HEK293T (cell line): ENCODE measurements at regions not wholly inside any gene's neighbourhood (a gene's known extent, or its start where the extent isn't known, plus 50 kb on each side); places are given as distances from the start of the nearest gene placed in this dataset.

ENCODE experiments used
- ARNT ChIP-seq: fragments of 450-650 bp; IDR thresholded peaks from 2 replicates; pipeline ENCODE4 v1.6.1; 2017; ENCODE audit warnings: mild to moderate bottlenecking
- BHLHE40 ChIP-seq: fragments of 450-650 bp; IDR thresholded peaks from 2 replicates; pipeline ENCODE4 v1.6.1; 2016; ENCODE audit warnings: mild to moderate bottlenecking, moderate library complexity, borderline replicate concordance
- CTBP1 ChIP-seq: fragments of 450-650 bp; IDR thresholded peaks from 2 replicates; pipeline ENCODE4 v1.6.1; 2016; ENCODE audit warnings: borderline replicate concordance
- ELF4 ChIP-seq: fragments of 450-650 bp; IDR thresholded peaks from 2 replicates; pipeline ENCODE4 v1.6.1; 2017; ENCODE audit warnings: antibody characterized with exemption
- FOXA1 ChIP-seq: fragments of 450-650 bp; IDR thresholded peaks from 2 replicates; pipeline ENCODE4 v1.6.1; 2016; ENCODE audit warnings: mild to moderate bottlenecking
- FOXK2 ChIP-seq: fragments of 450-650 bp; IDR thresholded peaks from 2 replicates; pipeline ENCODE4 v1.6.1; 2016; ENCODE audit warnings: mild to moderate bottlenecking
- FOXM1 ChIP-seq: fragments of 450-650 bp; IDR thresholded peaks from 2 replicates; pipeline ENCODE4 v1.6.1; 2017; ENCODE audit warnings: mild to moderate bottlenecking, borderline replicate concordance
- HDGF ChIP-seq: fragments of 450-650 bp; IDR thresholded peaks from 2 replicates; pipeline ENCODE4 v1.6.1; 2017; ENCODE audit warnings: antibody characterized with exemption, borderline replicate concordance
- L3MBTL2 ChIP-seq: fragments of 450-650 bp; conservative IDR thresholded peaks from 2 replicates; pipeline ENCODE4 v1.6.1; 2016; ENCODE audit warnings: mild to moderate bottlenecking
- NFRKB ChIP-seq: fragments of 450-650 bp; IDR thresholded peaks from 2 replicates; pipeline ENCODE4 v1.6.1; 2016; ENCODE audit warnings: mild to moderate bottlenecking, moderate library complexity
- PKNOX1 ChIP-seq: fragments of 450-650 bp; IDR thresholded peaks from 2 replicates; pipeline ENCODE4 v1.6.1; 2016
- SP1 ChIP-seq: fragments of 450-650 bp; IDR thresholded peaks from 2 replicates; pipeline ENCODE4 v1.6.1; 2017
- TARDBP ChIP-seq: fragments of 450-650 bp; IDR thresholded peaks from 2 replicates; pipeline ENCODE4 v1.6.1; 2016
- ZNF384 ChIP-seq: fragments of 450-650 bp; IDR thresholded peaks from 2 replicates; pipeline ENCODE4 v1.6.1; 2016

- TF ChIP-seq SP1 (no peak), L3MBTL2 (no peak), FOXM1 (no peak), TARDBP (no peak), BHLHE40 (no peak), ZNF384 (no peak), PKNOX1 (no peak), FOXK2 (no peak), CTBP1 (no peak), HDGF (no peak), NFRKB (no peak), ARNT (no peak), FOXA1 (no peak), ELF4 (no peak)
Measured at GRCh38 chr1:76754730-76755129, 112.5 kb upstream of the ST6GALNAC5 start.
